Stimulated activated naive CD8-positive, alpha-beta T cell treated with anti-CD3 and anti-CD28 coated beads, Interleukin-15, amount 100 ng/mL, for 72 hours (primary cell): ENCODE measurements at regions not wholly inside any gene's neighbourhood (a gene's known extent, or its start where the extent isn't known, plus 50 kb on each side); places are given as distances from the start of the nearest gene placed in this dataset.
A peak's percentile ranks its signal among the peaks of the same experiment; 100 is the strongest.
"Not testable (repeated sequence)": the region's sequence is repeated elsewhere in the genome, so short reads cannot be mapped to it uniquely, and the experiment has no call there.

ENCODE experiments used
- ATAC-seq: fragments of 150-1000 bp; cut with Tn5 transposase; 2 replicates; pipeline ENCODE4 v1.10.0; 2021; ENCODE audit warnings: mild to moderate bottlenecking, moderate library complexity
- DNase-seq, 2 donors: peaks; one replicate each; pipeline ENCODE4 v3.0.0; 2021 to 2022
- H3K27ac Mint-ChIP-seq, 2 donors: one replicate each; pipeline ENCODE4 v1.8.0; 2022; ENCODE audit warnings: mild to moderate bottlenecking in 2 of 2, mixed read lengths in 2 of 2, moderate library complexity in 2 of 2
- H3K27me3 Mint-ChIP-seq: one replicate; pipeline ENCODE4 v1.8.0; 2022; ENCODE audit warnings: mixed read lengths
- H3K4me1 Mint-ChIP-seq: one replicate; pipeline ENCODE4 v1.8.0; 2022; ENCODE audit warnings: mild to moderate bottlenecking, mixed read lengths
- H3K4me3 Mint-ChIP-seq, 2 donors: one replicate each; pipeline ENCODE4 v1.8.0; 2022; ENCODE audit warnings: mild to moderate bottlenecking in 2 of 2, mixed read lengths in 2 of 2, moderate library complexity in 1 of 2
- H3K9me3 Mint-ChIP-seq, 2 donors: one replicate each; pipeline ENCODE4 v1.8.0; 2022; ENCODE audit warnings: mixed read lengths in 2 of 2

GRCh38 chr9:73095425-73095824 is 56.2 kb upstream of the ANXA1 start:
- DNase-seq (no peak), ATAC-seq (no peak)
- Mint-ChIP-seq H3K4me1 (no peaks in the 10 kb centered on the region), H3K27ac (no peak overlapping the region), H3K9me3 (no peaks in the 10 kb centered on the region), H3K4me3 (no peak overlapping the region), H3K27me3 (peaks cover 7% of the 10 kb centered on the region)

- Mint-ChIP-seq H3K27ac (no peak overlapping the region), H3K4me3 (peak overlapping the region; percentile 18 to 30), H3K9me3 (no peaks in the 10 kb centered on the region), H3K27me3 (no peaks in the 10 kb centered on the region), H3K4me1 (no peaks in the 10 kb centered on the region)
- ATAC-seq, result no peak
- DNase-seq, result no peak
These were observed 57.8 kb upstream of the ANXA1 start for GRCh38 chr9:73093740-73094379.

GRCh38 chr9:73093016-73093739 is 58.5 kb upstream of the ANXA1 start:
- no peak overlapping the region for H3K4me3 Mint-ChIP-seq
- peak overlapping the region in 1 of 2 donors; percentile 61 for H3K27ac Mint-ChIP-seq

DNA sequence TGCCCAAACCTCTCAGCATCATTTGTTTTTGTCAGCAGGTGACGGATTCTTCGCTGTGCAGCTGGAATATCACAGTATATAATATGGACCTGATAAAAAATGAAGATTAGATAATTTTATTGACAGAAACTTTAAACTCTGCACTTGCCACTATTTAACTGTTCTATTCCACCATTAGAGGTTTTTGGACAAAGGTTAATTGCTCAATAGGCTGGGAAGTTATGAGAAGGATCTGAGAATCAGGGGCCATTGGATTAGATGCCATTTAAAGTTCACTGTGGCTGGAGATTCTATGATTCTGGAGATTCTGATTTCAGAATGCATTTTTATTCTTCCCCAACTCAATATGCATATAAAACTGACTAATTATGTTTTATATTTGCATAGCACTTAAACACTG is 59.8 kb upstream of the ANXA1 start:
- no peak for ATAC-seq
- H3K4me1 Mint-ChIP-seq, result no peaks in the 10 kb centered on the region

More at GRCh38 chr9:73093016-73093739, 58.5 kb upstream of the ANXA1 start:
- Mint-ChIP-seq H3K4me1 (no peaks in the 10 kb centered on the region), H3K9me3 (no peaks in the 10 kb centered on the region), H3K27me3 (no peaks in the 10 kb centered on the region)
- DNase-seq (no peak), ATAC-seq (no peak)

GRCh38 chr9:73090214-73090613 is 61.5 kb upstream of the ANXA1 start:
- H3K27ac Mint-ChIP-seq, result no peak overlapping the region

More for the DNA sequence above, 59.8 kb upstream of the ANXA1 start:
- DNase-seq, result no peak
- H3K27ac Mint-ChIP-seq, result no peak overlapping the region
- no peaks in the 10 kb centered on the region for H3K9me3 Mint-ChIP-seq
- H3K27me3 Mint-ChIP-seq, result no peaks in the 10 kb centered on the region
- no peak overlapping the region for H3K4me3 Mint-ChIP-seq

GRCh38 chr9:73089304-73089985 is 62.2 kb upstream of the ANXA1 start:
- Mint-ChIP-seq H3K27me3 (peaks cover 3% of the 10 kb centered on the region), H3K9me3 (no peaks in the 10 kb centered on the region), H3K4me1 (no peaks in the 10 kb centered on the region), H3K27ac (no peak overlapping the region), H3K4me3 (no peak overlapping the region)
- ATAC-seq (no peak), DNase-seq (no peak)

More at GRCh38 chr9:73090214-73090613, 61.5 kb upstream of the ANXA1 start:
- Mint-ChIP-seq H3K9me3 (no peaks in the 10 kb centered on the region), H3K4me3 (no peak overlapping the region), H3K4me1 (no peaks in the 10 kb centered on the region), H3K27me3 (no peaks in the 10 kb centered on the region)
- ATAC-seq (no peak), DNase-seq (no peak)

GRCh38 chr9:73087876-73088275 is 63.8 kb upstream of the ANXA1 start:
- not testable (repeated sequence) for ATAC-seq, H3K4me3 Mint-ChIP-seq, H3K9me3 Mint-ChIP-seq, H3K4me1 Mint-ChIP-seq, DNase-seq, H3K27ac Mint-ChIP-seq
- peaks cover 12% of the 10 kb centered on the region for H3K27me3 Mint-ChIP-seq

- Mint-ChIP-seq H3K9me3 (no peaks in the 10 kb centered on the region), H3K27me3 (peaks cover 13% of the 10 kb centered on the region), H3K4me1 (no peaks in the 10 kb centered on the region), H3K27ac (no peak overlapping the region), H3K4me3 (no peak overlapping the region)
- DNase-seq (no peak), ATAC-seq (no peak)
These were observed 68.1 kb upstream of the ANXA1 start for GRCh38 chr9:73083519-73083918.

- no peak for DNase-seq
- H3K4me1 Mint-ChIP-seq, result no peaks in the 10 kb centered on the region
- H3K9me3 Mint-ChIP-seq, result no peaks in the 10 kb centered on the region
- no peak for ATAC-seq
- H3K27me3 Mint-ChIP-seq, result peaks cover 13% of the 10 kb centered on the region
- no peak overlapping the region for H3K27ac Mint-ChIP-seq
- no peak overlapping the region for H3K4me3 Mint-ChIP-seq
These were observed 69.5 kb upstream of the ANXA1 start for GRCh38 chr9:73081979-73082657.

- H3K4me1 Mint-ChIP-seq, result no peaks in the 10 kb centered on the region
- no peak overlapping the region for H3K27ac Mint-ChIP-seq
- no peaks in the 10 kb centered on the region for H3K9me3 Mint-ChIP-seq
- ATAC-seq (no peak), DNase-seq (no peak)
- H3K27me3 Mint-ChIP-seq, result peaks cover 13% of the 10 kb centered on the region
- H3K4me3 Mint-ChIP-seq, result no peak overlapping the region
These were observed 71.5 kb upstream of the ANXA1 start for GRCh38 chr9:73080110-73080694.

DNA sequence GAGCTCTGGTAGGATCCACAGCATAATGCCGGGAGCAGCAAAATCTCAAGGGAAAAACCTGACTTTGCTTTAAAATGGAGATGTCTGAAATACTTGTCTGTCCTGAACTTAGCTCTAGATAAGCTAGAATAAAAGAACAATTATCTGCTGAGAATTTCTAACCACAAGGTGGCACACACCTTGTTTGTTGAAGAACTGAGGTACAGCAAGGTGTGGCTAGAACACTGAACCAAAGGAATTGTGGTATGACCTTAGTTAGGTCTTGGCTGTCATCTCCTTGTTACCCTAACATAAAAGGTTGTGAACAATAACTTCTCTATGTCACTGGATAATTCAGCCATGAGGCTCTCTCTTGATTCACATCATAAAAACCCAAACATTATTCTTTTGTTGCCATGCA is 72.3 kb upstream of the ANXA1 start:
- DNase-seq (no peak), ATAC-seq (no peak)
- Mint-ChIP-seq H3K4me3 (no peak overlapping the region), H3K4me1 (no peaks in the 10 kb centered on the region), H3K9me3 (no peaks in the 10 kb centered on the region), H3K27me3 (peaks cover 9% of the 10 kb centered on the region), H3K27ac (no peak overlapping the region)

- DNase-seq (no peak), ATAC-seq (no peak)
- no peaks in the 10 kb centered on the region for H3K4me1 Mint-ChIP-seq
- H3K9me3 Mint-ChIP-seq, result no peaks in the 10 kb centered on the region
- peaks cover 10% of the 10 kb centered on the region for H3K27me3 Mint-ChIP-seq
- H3K4me3 Mint-ChIP-seq, result no peak overlapping the region
- H3K27ac Mint-ChIP-seq, result no peak overlapping the region
These were observed 74.0 kb upstream of the ANXA1 start for GRCh38 chr9:73077625-73078030.

DNA sequence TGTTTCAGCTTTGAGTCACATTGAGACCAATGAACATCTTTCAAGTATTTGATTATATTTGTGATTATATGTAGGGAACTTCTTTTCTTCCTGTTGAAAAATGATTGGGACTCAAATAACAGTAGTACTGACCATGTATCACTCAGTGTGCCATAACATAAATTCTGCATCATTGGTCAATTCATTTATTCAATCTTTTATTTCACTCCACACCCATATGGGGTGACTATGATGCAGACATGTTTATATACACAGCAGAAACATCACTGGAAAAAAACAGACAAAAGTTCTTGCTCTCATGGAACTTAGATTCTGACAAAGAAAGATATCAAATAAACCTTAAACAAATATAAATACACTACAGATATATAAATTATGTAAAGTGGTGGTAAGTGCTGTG is 74.7 kb upstream of the ANXA1 start:
- no peak for ATAC-seq
- H3K4me3 Mint-ChIP-seq, result no peak overlapping the region

DNA sequence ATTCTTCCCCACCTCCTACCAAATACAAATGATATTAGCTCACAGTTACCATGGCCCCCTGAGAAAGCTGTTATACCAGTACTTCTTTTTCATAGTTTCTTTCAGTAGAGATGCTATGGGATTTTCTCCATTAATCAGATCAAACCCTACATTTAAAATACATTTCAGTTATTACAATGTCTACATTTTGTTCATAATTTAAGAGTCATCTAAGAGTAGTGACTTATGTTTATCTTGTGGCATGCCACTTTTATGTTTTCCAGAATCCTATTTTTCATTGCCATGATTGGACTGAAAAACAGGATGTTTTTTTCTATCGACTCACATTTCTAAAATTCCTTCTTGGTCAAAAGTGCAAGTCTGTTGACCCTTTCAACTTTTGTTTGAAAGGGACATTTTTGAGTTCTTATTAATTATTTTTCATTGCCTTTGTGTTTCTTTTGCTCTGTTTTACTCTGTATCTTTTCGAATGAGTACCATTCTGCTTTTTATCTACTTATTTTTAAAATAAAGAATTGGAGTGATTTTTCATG is 77.4 kb upstream of the ANXA1 start:
- no peak overlapping the region for H3K27ac Mint-ChIP-seq
- ATAC-seq (no peak), DNase-seq (no peak)
- H3K4me1 Mint-ChIP-seq, result no peaks in the 10 kb centered on the region
- peaks cover 24% of the 10 kb centered on the region for H3K27me3 Mint-ChIP-seq
- H3K4me3 Mint-ChIP-seq, result no peak overlapping the region
- H3K9me3 Mint-ChIP-seq, result no peaks in the 10 kb centered on the region

More for the DNA sequence above, 74.7 kb upstream of the ANXA1 start:
- no peak for DNase-seq
- no peaks in the 10 kb centered on the region for H3K4me1 Mint-ChIP-seq
- no peak overlapping the region for H3K27ac Mint-ChIP-seq
- peaks cover 13% of the 10 kb centered on the region for H3K27me3 Mint-ChIP-seq
- no peaks in the 10 kb centered on the region for H3K9me3 Mint-ChIP-seq
